T-helper 1 cell treated with Interleukin-12 subunit alpha and Interleukin-12 subunit beta and Interleukin-4 antibody, amounts not matched to agents 30 μg/mL and 1 μg/mL, for 36 hours (primary cell): ENCODE measurements at regions not wholly inside any gene's neighbourhood (a gene's known extent, or its start where the extent isn't known, plus 50 kb on each side); places are given as distances from the start of the nearest gene placed in this dataset.

Experiments used
- H3K27ac Mint-ChIP-seq: one replicate; pipeline ENCODE4 v1.8.0; 2021; ENCODE audit warnings: mild to moderate bottlenecking, mixed read lengths
- H3K27me3 Mint-ChIP-seq: one replicate; pipeline ENCODE4 v1.8.0; 2021; ENCODE audit warnings: low read depth, mixed read lengths
- H3K36me3 Mint-ChIP-seq: one replicate; pipeline ENCODE4 v1.8.0; 2021; ENCODE audit warnings: low read depth, mixed read lengths
- H3K4me1 Mint-ChIP-seq: one replicate; pipeline ENCODE4 v1.8.0; 2021; ENCODE audit warnings: low read depth, mixed read lengths
- H3K4me3 Mint-ChIP-seq: one replicate; pipeline ENCODE4 v1.8.0; 2021; ENCODE audit warnings: mild to moderate bottlenecking, moderate library complexity, mixed read lengths
- H3K9me3 Mint-ChIP-seq: one replicate; pipeline ENCODE4 v1.8.0; 2021; ENCODE audit warnings: mixed read lengths

DNA sequence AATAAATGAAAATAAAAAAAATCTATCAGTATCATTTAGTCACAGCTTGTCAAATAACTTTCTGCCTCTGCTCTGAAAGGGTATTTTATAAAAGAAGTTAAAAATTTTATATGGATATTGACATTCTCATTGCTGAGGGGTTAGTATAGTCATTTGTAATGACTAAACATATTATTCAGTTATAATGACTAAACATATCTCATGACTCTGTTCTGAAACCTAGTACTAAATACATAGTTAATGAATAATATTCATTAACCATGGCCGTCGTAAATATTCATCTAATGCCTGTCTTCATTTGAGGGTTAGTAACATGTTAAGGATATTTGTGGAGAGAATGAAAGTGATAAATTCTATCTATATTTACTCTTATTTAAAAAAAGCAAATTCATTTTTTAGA is 69.1 kb upstream of the MAP4K3 start:
- H3K27me3 Mint-ChIP-seq: peaks cover 20% of the 10 kb centered on the region
- no peak overlapping the region for H3K4me3 Mint-ChIP-seq
- no peaks in the 10 kb centered on the region for H3K4me1 Mint-ChIP-seq
- H3K27ac Mint-ChIP-seq: no peak overlapping the region
- no peaks in the 10 kb centered on the region for H3K9me3 Mint-ChIP-seq
- no peaks in the 10 kb centered on the region for H3K36me3 Mint-ChIP-seq

DNA sequence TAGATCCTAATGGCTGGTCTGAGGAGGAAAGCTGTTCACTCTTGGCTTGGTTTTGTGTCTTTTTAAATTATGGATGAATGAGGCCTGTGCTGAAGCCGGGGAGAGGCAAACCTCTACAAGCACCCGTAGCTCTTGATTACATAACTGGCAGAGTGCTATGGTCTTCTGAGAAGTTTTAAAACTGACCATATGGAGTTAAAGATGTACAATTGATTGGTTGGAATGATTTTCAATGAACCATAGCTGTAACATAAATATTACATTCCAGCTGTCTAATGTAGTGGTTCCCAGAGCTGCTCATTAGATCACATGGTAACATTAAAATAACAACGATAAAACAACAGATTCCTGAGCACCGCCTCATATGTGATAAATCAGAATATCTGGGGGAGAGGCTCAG is 71.1 kb upstream of the MAP4K3 start:
- no peak overlapping the region for H3K27ac Mint-ChIP-seq
- H3K4me3 Mint-ChIP-seq: no peak overlapping the region
- no peaks in the 10 kb centered on the region for H3K36me3 Mint-ChIP-seq
- H3K4me1 Mint-ChIP-seq: peaks cover 3% of the 10 kb centered on the region
- H3K27me3 Mint-ChIP-seq: peaks cover 10% of the 10 kb centered on the region
- no peaks in the 10 kb centered on the region for H3K9me3 Mint-ChIP-seq

DNA sequence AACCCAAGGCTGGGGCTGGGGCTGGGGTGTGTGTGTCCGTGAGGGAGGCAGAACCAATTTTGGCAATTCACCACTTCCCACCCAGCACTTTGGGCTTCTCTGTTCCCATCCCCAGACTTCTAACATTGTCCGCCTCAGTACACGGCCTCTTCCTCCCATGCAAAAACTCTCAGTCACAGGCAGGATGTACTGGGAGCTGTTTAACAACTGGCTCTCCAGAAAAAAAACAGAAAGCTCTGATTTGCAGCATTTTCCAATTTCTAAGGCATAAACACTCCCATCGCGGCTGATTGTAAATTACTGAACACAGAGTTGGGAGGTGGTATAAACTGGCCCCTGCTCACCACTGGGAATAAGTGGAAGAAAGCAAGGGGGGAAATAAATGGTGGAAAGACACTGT is 73.1 kb upstream of the MAP4K3 start:
- Mint-ChIP-seq H3K27me3 (peaks cover 4% of the 10 kb centered on the region), H3K4me1 (peaks cover 13% of the 10 kb centered on the region), H3K36me3 (no peaks in the 10 kb centered on the region), H3K4me3 (no peak overlapping the region), H3K27ac (no peak overlapping the region), H3K9me3 (no peaks in the 10 kb centered on the region)

DNA sequence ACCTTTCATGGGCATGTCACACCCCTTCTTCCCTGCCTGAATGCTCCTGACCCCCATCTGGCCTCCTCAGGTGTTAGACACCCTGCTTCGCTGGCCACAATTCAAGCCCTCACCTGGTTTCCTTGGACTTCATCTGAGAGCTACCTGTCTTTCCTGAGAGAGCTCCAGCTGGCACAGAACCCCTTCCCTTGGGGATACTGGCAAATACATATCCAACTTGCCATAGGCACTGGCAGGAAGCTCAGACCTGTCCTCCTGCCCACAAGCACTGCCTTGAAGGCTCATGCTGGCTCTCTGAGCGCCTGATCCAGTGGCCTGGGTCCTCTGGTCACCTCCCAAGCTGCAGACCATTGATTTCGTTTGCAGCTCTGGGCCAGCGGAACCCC is 74.1 kb upstream of the MAP4K3 start:
- H3K27ac Mint-ChIP-seq: no peak overlapping the region

DNA sequence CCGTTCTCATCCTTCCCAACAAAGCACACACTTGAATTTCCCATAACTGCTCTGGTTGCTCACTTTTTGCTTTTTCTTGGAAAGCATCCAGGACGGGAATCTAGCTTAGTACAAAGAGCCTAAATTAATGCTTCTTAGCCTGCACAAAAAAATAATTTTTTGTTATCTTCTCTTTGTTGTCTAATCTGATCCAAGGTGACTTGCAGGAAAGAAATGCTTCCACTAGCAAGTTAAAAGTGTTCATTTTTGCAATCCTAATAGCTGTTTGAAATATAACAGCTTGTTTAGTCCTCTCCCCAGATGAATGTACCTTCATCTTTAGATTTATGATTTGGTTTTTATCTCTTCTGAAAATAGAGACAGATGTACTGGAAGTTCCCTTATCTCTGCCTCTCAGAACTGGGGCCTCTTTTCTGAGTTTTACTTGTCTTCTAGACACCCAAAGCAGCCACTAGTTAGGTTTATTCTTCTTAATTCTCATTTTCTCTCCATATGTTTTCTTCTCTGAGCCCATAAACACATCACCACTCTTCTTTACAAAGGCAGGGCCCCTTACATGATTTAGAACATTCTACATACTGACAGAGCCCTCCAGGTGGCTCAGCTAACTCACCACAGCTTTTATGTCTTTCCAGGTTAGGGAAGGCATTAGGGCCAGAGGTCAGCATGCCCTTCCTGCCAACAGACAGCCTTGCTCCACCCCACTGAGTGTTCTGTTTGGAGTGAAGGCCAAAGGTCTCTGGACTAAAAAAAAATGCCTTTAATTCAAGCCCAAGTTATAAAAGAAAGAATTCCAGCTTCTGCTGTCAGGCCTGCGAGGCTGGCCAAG is 74.7 kb upstream of the MAP4K3 start:
- H3K4me1 Mint-ChIP-seq: peaks cover 15% of the 10 kb centered on the region
- no peak overlapping the region for H3K4me3 Mint-ChIP-seq
- H3K9me3 Mint-ChIP-seq: no peaks in the 10 kb centered on the region
- no peaks in the 10 kb centered on the region for H3K27me3 Mint-ChIP-seq
- H3K27ac Mint-ChIP-seq: no peak overlapping the region
- H3K36me3 Mint-ChIP-seq: no peaks in the 10 kb centered on the region

More for the DNA sequence above, 74.1 kb upstream of the MAP4K3 start:
- Mint-ChIP-seq H3K27me3 (no peaks in the 10 kb centered on the region), H3K4me1 (peaks cover 15% of the 10 kb centered on the region), H3K36me3 (no peaks in the 10 kb centered on the region), H3K4me3 (no peak overlapping the region), H3K9me3 (no peaks in the 10 kb centered on the region)

DNA sequence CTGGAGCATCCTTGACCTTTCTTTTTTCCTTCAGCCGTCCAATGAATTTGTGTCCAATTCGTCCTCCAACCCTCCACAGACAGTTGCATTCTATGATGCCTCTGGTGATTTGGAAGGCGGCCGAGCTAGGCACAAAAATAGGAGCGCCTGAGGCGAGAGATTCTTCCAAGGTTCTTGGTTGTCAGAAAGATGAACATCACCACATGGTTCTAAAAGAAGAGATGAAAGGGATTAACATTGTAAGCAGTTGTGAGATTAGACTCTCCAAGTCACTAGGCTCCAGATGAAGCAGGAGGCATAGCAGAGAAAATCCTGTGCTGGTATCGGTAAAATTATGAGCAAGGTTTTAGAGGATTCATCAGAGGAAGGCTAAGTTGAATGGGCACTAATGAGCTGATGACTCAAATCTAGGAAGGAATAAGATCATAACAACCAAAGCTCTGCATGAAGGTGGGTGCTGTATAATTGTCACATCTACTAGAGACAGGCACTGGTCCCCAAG is 75.4 kb upstream of the MAP4K3 start:
- Mint-ChIP-seq H3K4me1 (peaks cover 15% of the 10 kb centered on the region), H3K27me3 (no peaks in the 10 kb centered on the region), H3K36me3 (no peaks in the 10 kb centered on the region), H3K27ac (no peak overlapping the region), H3K9me3 (no peaks in the 10 kb centered on the region), H3K4me3 (no peak overlapping the region)

DNA sequence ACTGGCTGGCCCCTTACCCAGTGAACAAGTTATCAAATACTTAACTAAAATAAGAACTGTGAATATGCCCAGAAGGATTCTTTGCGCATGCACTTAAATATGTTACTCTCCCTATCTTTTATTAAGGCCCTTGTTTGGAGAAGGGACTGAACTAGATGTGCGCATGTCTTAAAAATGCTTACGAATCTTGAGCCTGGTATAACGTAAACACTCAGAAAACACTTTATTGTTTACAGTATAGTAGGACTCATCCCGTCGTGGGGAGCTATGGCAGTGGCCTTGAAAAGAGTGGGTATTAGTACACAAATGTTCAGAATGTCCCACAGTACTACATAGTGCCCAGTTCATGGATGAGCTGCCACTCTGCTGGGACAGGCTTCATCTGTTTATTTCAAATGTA is 75.9 kb upstream of the MAP4K3 start:
- no peaks in the 10 kb centered on the region for H3K27me3 Mint-ChIP-seq
- H3K4me3 Mint-ChIP-seq: no peak overlapping the region
- H3K36me3 Mint-ChIP-seq: no peaks in the 10 kb centered on the region
- H3K27ac Mint-ChIP-seq: no peak overlapping the region
- no peaks in the 10 kb centered on the region for H3K9me3 Mint-ChIP-seq
- H3K4me1 Mint-ChIP-seq: peaks cover 15% of the 10 kb centered on the region

DNA sequence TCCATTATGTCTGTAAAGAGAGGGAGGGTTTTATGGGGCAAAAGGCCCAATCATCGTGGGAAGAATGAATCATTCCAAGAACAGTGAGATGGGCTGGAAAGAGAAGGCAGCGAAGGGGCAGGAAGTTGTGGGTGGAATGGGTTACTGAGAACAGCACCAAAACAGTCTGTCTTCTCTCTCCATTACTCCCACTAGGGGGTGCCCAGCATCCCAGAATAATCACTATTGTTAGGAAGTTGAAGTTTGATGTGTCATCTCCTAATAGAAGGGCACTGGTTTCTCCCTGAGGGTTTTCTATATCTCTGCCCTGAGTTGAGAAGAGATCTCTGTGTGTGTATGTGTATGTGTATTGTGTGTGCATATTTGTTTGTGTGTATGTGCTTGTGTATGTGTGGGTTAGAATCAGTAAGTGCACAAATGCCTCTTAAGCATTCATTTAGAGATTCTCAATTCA is 76.6 kb upstream of the MAP4K3 start:
- no peaks in the 10 kb centered on the region for H3K27me3 Mint-ChIP-seq
- no peaks in the 10 kb centered on the region for H3K36me3 Mint-ChIP-seq
- H3K27ac Mint-ChIP-seq: no peak overlapping the region
- H3K4me1 Mint-ChIP-seq: peaks cover 15% of the 10 kb centered on the region
- H3K4me3 Mint-ChIP-seq: no peak overlapping the region
- H3K9me3 Mint-ChIP-seq: no peaks in the 10 kb centered on the region

GRCh38 chr2:39514825-39515224 is 77.7 kb upstream of the MAP4K3 start:
- Mint-ChIP-seq H3K36me3 (no peaks in the 10 kb centered on the region), H3K27me3 (no peaks in the 10 kb centered on the region), H3K4me3 (no peak overlapping the region), H3K9me3 (no peaks in the 10 kb centered on the region), H3K4me1 (peaks cover 15% of the 10 kb centered on the region), H3K27ac (no peak overlapping the region)

- Mint-ChIP-seq H3K9me3 (no peaks in the 10 kb centered on the region), H3K36me3 (no peaks in the 10 kb centered on the region), H3K27ac (no peak overlapping the region), H3K4me3 (no peak overlapping the region), H3K27me3 (no peaks in the 10 kb centered on the region), H3K4me1 (peaks cover 15% of the 10 kb centered on the region)
Observed at GRCh38 chr2:39515273-39515896, 78.3 kb upstream of the MAP4K3 start.

DNA sequence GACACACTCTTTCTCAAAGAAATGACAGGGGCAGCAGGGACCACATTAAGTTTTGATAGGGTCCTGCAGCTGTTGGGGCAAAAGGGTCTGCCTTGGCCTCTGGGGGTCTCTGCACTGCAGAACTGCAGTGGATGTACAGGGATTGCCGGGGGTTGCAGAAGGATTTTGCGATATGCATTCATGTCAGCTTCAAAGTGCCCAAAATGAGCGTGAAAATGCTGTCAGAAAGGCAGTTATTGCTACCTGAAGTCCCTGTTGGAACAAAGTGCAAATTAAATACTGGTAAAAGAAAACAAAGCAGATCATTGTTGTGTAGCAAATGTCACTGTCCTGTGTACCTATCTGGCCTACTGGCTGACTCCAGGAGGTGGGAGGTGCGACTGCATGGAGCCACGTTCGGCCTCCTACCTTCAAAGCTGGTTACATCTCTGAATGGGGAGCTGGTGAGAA is 78.8 kb upstream of the MAP4K3 start:
- H3K4me3 Mint-ChIP-seq: no peak overlapping the region
- H3K27me3 Mint-ChIP-seq: no peaks in the 10 kb centered on the region
- H3K9me3 Mint-ChIP-seq: no peaks in the 10 kb centered on the region
- H3K36me3 Mint-ChIP-seq: no peaks in the 10 kb centered on the region
- H3K4me1 Mint-ChIP-seq: peaks cover 15% of the 10 kb centered on the region
- no peak overlapping the region for H3K27ac Mint-ChIP-seq

GRCh38 chr2:39516347-39517101 is 79.4 kb upstream of the MAP4K3 start:
- Mint-ChIP-seq H3K9me3 (no peaks in the 10 kb centered on the region), H3K36me3 (no peaks in the 10 kb centered on the region), H3K27ac (no peak overlapping the region), H3K4me3 (no peak overlapping the region), H3K27me3 (no peaks in the 10 kb centered on the region), H3K4me1 (peaks cover 15% of the 10 kb centered on the region)

DNA sequence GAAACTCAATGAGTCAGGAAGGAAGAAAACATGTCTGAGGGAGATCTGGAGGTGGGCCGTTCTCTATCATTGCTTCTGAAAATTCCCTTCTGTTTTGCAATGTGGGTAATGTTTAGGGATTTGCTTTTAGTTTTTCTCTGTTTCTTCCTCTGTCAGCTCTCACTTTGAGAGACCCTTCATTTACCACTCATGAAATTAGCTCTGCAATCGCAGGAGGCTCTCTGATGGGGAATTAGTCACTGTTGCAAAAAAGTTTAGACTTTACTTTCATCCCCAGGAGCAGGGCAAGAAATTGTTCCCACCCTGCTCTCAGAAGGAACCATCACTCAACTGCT is 80.0 kb upstream of the MAP4K3 start:
- Mint-ChIP-seq H3K27me3 (no peaks in the 10 kb centered on the region), H3K4me3 (no peak overlapping the region), H3K27ac (no peak overlapping the region), H3K9me3 (no peaks in the 10 kb centered on the region), H3K36me3 (no peaks in the 10 kb centered on the region), H3K4me1 (peaks cover 15% of the 10 kb centered on the region)

- Mint-ChIP-seq H3K4me3 (no peak overlapping the region), H3K36me3 (peaks cover 2% of the 10 kb centered on the region), H3K27me3 (no peaks in the 10 kb centered on the region), H3K27ac (no peak overlapping the region), H3K4me1 (peaks cover 15% of the 10 kb centered on the region), H3K9me3 (peaks cover 5% of the 10 kb centered on the region)
Observed at GRCh38 chr2:39517622-39518021, 80.5 kb upstream of the MAP4K3 start.

DNA sequence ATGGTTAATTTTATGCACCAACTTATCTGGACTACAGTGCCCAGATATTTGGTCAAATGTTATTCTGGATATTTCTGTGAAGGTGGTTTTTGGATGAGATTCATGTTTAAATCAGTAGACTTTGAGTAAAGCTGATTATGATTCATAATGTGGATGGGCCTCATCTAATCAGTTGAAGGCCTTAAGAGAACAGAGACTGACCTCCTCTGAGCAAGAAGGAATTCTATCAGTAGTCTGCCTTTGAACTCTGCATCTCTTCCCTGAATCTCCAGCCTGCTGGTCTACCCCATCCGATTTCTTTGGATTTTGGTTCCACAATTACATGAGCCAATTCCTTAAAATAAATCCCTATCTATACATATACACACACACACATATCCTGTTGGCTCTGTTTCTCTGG is 82.8 kb upstream of the MAP4K3 start:
- no peaks in the 10 kb centered on the region for H3K27me3 Mint-ChIP-seq

More for the DNA sequence above, 82.8 kb upstream of the MAP4K3 start:
- Mint-ChIP-seq H3K4me1 (peaks cover 2% of the 10 kb centered on the region), H3K36me3 (peaks cover 2% of the 10 kb centered on the region), H3K4me3 (no peak overlapping the region), H3K27ac (no peak overlapping the region), H3K9me3 (peaks cover 13% of the 10 kb centered on the region)
